ENCODE measurements at regions not wholly inside any gene's neighbourhood (a gene's known extent, or its start where the extent isn't known, plus 50 kb on each side); places are given as distances from the start of the nearest gene placed in this dataset.

DNA sequence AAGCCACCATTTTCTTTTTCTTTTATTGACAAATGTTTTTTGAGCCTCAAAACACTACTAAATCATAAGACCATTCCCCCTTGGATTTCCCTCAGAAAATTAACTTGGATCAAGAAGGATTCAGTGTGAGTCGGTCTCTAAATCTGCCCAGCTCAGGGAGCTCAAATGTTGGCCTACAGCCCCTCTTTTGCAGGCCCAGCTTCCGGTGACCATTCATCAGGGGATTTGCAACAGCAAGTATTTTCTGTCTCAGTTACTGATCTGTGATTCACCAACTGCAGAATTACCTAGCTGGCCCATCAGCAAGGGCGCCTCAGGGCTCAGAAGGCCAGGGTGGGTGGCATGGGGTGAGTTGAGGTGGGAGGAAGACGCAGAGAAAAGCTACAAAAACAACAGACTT, 318.1 kb downstream of the CDC5L start:
- TF ChIP-seq CTCF (IDR thresholded peaks at IDR 0.05; ENCODE audit: poor library complexity, severe bottlenecking) (no peak), MXI1 (conservative IDR thresholded peaks at IDR 0.05; ENCODE audit: poor library complexity, severe bottlenecking) (no peak), RAD21 (conservative IDR thresholded peaks at IDR 0.05) (no peak), EP300 (conservative IDR thresholded peaks at IDR 0.05; ENCODE audit: poor library complexity, severe bottlenecking) (no peak), POLR2AphosphoS5 (IDR thresholded peaks at IDR 0.05) (no peak), TAF1 (IDR thresholded peaks at IDR 0.05; ENCODE audit: low read depth) (no peak), EZH2 (IDR thresholded peaks at IDR 0.05; ENCODE audit: borderline replicate concordance, insufficient read depth, low read length, poor library complexity, severe bottlenecking) (no peak)
- TF ChIP-seq, protein P1, sequence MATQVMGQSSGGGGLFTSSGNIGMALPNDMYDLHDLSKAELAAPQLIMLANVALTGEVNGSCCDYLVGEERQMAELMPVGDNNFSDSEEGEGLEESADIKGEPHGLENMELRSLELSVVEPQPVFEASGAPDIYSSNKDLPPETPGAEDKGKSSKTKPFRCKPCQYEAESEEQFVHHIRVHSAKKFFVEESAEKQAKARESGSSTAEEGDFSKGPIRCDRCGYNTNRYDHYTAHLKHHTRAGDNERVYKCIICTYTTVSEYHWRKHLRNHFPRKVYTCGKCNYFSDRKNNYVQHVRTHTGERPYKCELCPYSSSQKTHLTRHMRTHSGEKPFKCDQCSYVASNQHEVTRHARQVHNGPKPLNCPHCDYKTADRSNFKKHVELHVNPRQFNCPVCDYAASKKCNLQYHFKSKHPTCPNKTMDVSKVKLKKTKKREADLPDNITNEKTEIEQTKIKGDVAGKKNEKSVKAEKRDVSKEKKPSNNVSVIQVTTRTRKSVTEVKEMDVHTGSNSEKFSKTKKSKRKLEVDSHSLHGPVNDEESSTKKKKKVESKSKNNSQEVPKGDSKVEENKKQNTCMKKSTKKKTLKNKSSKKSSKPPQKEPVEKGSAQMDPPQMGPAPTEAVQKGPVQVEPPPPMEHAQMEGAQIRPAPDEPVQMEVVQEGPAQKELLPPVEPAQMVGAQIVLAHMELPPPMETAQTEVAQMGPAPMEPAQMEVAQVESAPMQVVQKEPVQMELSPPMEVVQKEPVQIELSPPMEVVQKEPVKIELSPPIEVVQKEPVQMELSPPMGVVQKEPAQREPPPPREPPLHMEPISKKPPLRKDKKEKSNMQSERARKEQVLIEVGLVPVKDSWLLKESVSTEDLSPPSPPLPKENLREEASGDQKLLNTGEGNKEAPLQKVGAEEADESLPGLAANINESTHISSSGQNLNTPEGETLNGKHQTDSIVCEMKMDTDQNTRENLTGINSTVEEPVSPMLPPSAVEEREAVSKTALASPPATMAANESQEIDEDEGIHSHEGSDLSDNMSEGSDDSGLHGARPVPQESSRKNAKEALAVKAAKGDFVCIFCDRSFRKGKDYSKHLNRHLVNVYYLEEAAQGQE (IDR thresholded peaks at IDR 0.05; ENCODE audit: borderline replicate concordance): no peak

All from neural cell (in vitro differentiated cells).